HCT116 (cell line): ENCODE measurements at regions not wholly inside any gene's neighbourhood (a gene's known extent, or its start where the extent isn't known, plus 50 kb on each side); places are given as distances from the start of the nearest gene placed in this dataset.

Source experiments
- ATAC-seq: fragments of 200-7000 bp; cut with Tn5 transposase; 2 replicates; pipeline ENCODE4 v1.9.1; 2020; ENCODE audit warnings: mild to moderate bottlenecking, moderate library complexity
- BruUV-seq: library from RNA; stranded (reverse); fragments of 400-500 nt; replicated peaks from 2 replicates; lab custom pipeline; 2021; lab: Mats Ljungman, UMichigan
- CTCF ChIA-PET: fragments of 300-600 bp; sonication (Branson Sonifier 250); formaldehyde crosslinking; loops from one replicate; lab custom pipeline; 2021; ENCODE audit warnings: antibody characterized with exemption; lab: Charles Lee
- POLR2A ChIA-PET: fragments of 300-600, 350-600 bp; sonication (Branson Sonifier 250); formaldehyde crosslinking; loops from one replicate; lab custom pipeline; 2021; ENCODE audit warnings: antibody characterized with exemption; lab: Charles Lee
- RAD21 ChIA-PET, 2 experiments: fragments of 300-600 bp; sonication (Branson Sonifier 250); formaldehyde crosslinking; loops; one replicate each; lab custom pipeline; 2023; ENCODE audit warnings: low total read pairs in 2 of 2; ENCODE audit not compliant: uncharacterized antibody in 2 of 2, unreplicated experiment in 2 of 2, low non-redundant PET in 1 of 2; lab: Charles Lee
- DNase-seq: peaks from one replicate; pipeline ENCODE4 v3.0.0-alpha.2; 2010; ENCODE audit warnings: low read depth, low spot score
- H2AFZ ChIP-seq: fragments of 200-600 bp; shearing (Covaris generic), sonication (generic); 2 replicates; pipeline ENCODE4 v1.6.1; 2017; ENCODE audit warnings: low read depth, mixed run types, mixed read lengths, antibody characterized with exemption, low read length; ENCODE audit not compliant: poor library complexity, severe bottlenecking
- H3K27ac ChIP-seq: 2 replicates; pipeline ENCODE4 v1.5.1; 2012; ENCODE audit warnings: low read depth, low read length
- H3K27me3 ChIP-seq: fragments of 200-600 bp; sonication (generic); 2 replicates; pipeline ENCODE4 v1.6.1; 2016; ENCODE audit warnings: mixed run types, low read length, mixed read lengths; ENCODE audit not compliant: insufficient read depth
- H3K36me3 ChIP-seq, 2 experiments: fragments of 200-500 bp in 1 of 2; fragments of 200-600 bp in 1 of 2; sonication (Bioruptor generic) in 1 of 2; sonication (generic) in 1 of 2; 2 replicates each; pipeline versions ENCODE4 v1.5.1 to v1.6.1; 2014 to 2016; ENCODE audit warnings: low read length in 2 of 2, inconsistent platforms in 1 of 2, mixed read lengths in 1 of 2, mixed run types in 1 of 2; ENCODE audit not compliant: insufficient read depth in 2 of 2, control insufficient read depth in 1 of 2
- H3K4me1 ChIP-seq, 2 experiments: fragments of 200-600 bp in 1 of 2; sonication (generic) in 1 of 2; 2 replicates each; pipeline versions ENCODE4 v1.5.1 to v1.6.1; 2012 to 2017; ENCODE audit warnings: low read length in 2 of 2, inconsistent platforms in 1 of 2, mild to moderate bottlenecking in 1 of 2, mixed read lengths in 1 of 2, mixed run types in 1 of 2, moderate library complexity in 1 of 2; ENCODE audit not compliant: insufficient read depth in 2 of 2, control insufficient read depth in 1 of 2
- H3K4me2 ChIP-seq: fragments of 200-600 bp; sonication (generic); 2 replicates; pipeline ENCODE4 v1.6.1; 2017; ENCODE audit warnings: mixed run types, low read length, mixed read lengths
- H3K4me3 ChIP-seq, 2 experiments: fragments of 200-600 bp in 1 of 2; sonication (generic) in 1 of 2; replicated peaks in 1 of 2; 2 replicates each; pipeline ENCODE4 v1.5.1; 2011 to 2016; ENCODE audit warnings: low read length in 2 of 2, control low read depth in 1 of 2, low read depth in 1 of 2, mild to moderate bottlenecking in 1 of 2, mixed read lengths in 1 of 2, mixed run types in 1 of 2
- H3K79me2 ChIP-seq: fragments of 200-600 bp; sonication (generic); 2 replicates; pipeline ENCODE4 v1.6.1; 2017; ENCODE audit warnings: mild to moderate bottlenecking, mixed run types, low read length, moderate library complexity, mixed read lengths; ENCODE audit not compliant: insufficient read depth
- H3K9ac ChIP-seq: fragments of 200-600 bp; sonication (generic); 2 replicates; pipeline ENCODE4 v1.6.1; 2016; ENCODE audit warnings: low read length, mixed read lengths
- H3K9me2 ChIP-seq: fragments of 200-600 bp; sonication (generic), shearing (Covaris generic); 2 replicates; pipeline ENCODE4 v1.6.1; 2017; ENCODE audit warnings: mixed run types, mild to moderate bottlenecking, moderate library complexity; ENCODE audit not compliant: insufficient read depth
- H3K9me3 ChIP-seq, 2 experiments: fragments of 200-500 bp in 1 of 2; fragments of 200-600 bp in 1 of 2; sonication (Bioruptor generic) in 1 of 2; sonication (generic) in 1 of 2; 2 replicates each; pipeline ENCODE4 v1.6.1; 2014 to 2017; ENCODE audit warnings: low read length in 2 of 2, mixed read lengths in 2 of 2, inconsistent platforms in 1 of 2, low read depth in 1 of 2, mild to moderate bottlenecking in 1 of 2, mixed run types in 1 of 2, moderate library complexity in 1 of 2; ENCODE audit not compliant: control insufficient read depth in 1 of 2, insufficient read depth in 1 of 2
- H4K20me1 ChIP-seq: fragments of 200-600 bp; sonication (generic), shearing (Covaris generic); 2 replicates; pipeline ENCODE4 v1.6.1; 2017; ENCODE audit warnings: mixed run types, mild to moderate bottlenecking, moderate library complexity; ENCODE audit not compliant: insufficient read depth
- CBX3 ChIP-seq: IDR thresholded peaks from 2 replicates; pipeline ENCODE4 v1.6.1; 2012; ENCODE audit warnings: low read depth
- CEBPB ChIP-seq: IDR thresholded peaks from 2 replicates; pipeline ENCODE4 v1.6.1; 2012; ENCODE audit warnings: low read depth
- EZH2phosphoT487 ChIP-seq: fragments of 200-600 bp; IDR thresholded peaks from 2 replicates; pipeline ENCODE4 v1.6.1; 2018; ENCODE audit warnings: antibody characterized with exemption, borderline replicate concordance
- POLR2A ChIP-seq: IDR thresholded peaks from 2 replicates; pipeline ENCODE4 v1.7.0; 2011; ENCODE audit warnings: borderline replicate concordance; ENCODE audit not compliant: insufficient read depth, insufficient read length; ENCODE audit errors: extremely low read depth
- SIN3A ChIP-seq: IDR thresholded peaks from 2 replicates; pipeline ENCODE4 v1.6.1; 2012; ENCODE audit warnings: low read depth
- SP1 ChIP-seq: IDR thresholded peaks from 2 replicates; pipeline ENCODE4 v1.6.1; 2012; ENCODE audit warnings: low read depth
- TCF7L2 ChIP-seq: IDR thresholded peaks from 2 replicates; pipeline ENCODE4 v1.7.0; 2011; ENCODE audit warnings: borderline replicate concordance, inconsistent platforms; ENCODE audit not compliant: insufficient read depth, insufficient read length; ENCODE audit errors: extremely low read depth
- ZFX ChIP-seq: fragments of 450-650 bp; IDR thresholded peaks from 2 replicates; pipeline ENCODE4 v1.6.1; 2017
- intact Hi-C: fragments of 100-400 bp; cut with micrococcal nuclease; formaldehyde crosslinking; loops from 2 replicates; pipeline ENCODE4 v1.10.0; 2022
- TF ChIP-seq, protein P1 (sequence below): IDR thresholded peaks from 2 replicates; pipeline ENCODE4 v1.6.1; 2012
- TF ChIP-seq, protein P2 (sequence below), 3 experiments: fragments of 200-600 bp in 1 of 3; sonication (generic) in 1 of 3; IDR thresholded peaks in 2 of 3; conservative IDR thresholded peaks in 1 of 3; 2 replicates each; pipeline ENCODE4 v1.5.1; 2012 to 2017; ENCODE audit warnings: low read depth in 2 of 3, low read length in 2 of 3, antibody characterized with exemption in 1 of 3, borderline replicate concordance in 1 of 3, control low read depth in 1 of 3, mild to moderate bottlenecking in 1 of 3, mixed read lengths in 1 of 3, mixed run types in 1 of 3, moderate library complexity in 1 of 3; ENCODE audit not compliant: insufficient read depth in 1 of 3
- TF ChIP-seq, protein P3 (sequence below): IDR thresholded peaks from 2 replicates; pipeline ENCODE4 v1.6.1; 2012

DNA sequence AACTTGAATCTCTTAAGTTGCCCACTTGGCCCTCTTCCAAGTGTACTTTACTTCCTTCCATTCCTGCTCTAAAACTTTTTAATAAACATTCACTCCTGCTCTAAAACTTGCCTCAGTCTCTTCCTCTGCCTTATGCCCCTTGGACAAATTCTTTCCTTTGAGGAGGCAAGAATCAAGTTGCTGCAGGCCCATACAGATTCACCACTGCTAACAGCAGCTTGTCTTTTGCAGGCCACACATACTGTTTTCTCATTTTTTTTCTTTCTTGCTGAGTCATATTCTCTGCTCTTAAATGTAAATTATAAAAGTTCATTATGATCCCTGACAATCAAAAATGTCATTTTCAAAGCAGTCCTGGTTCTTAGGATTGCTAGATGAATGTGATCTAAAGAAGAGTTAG, 1820.8 kb upstream of the FLRT2 start:
- Histone ChIP-seq H4K20me1 (no peaks in the 10 kb centered on the region), H3K9ac (no peak overlapping the region), H3K4me2 (no peak overlapping the region), H3K4me1 (no peaks in the 10 kb centered on the region), H3K27me3 (no peaks in the 10 kb centered on the region), H2AFZ (no peak overlapping the region), H3K9me3 (peaks cover 5 to 9% of the 10 kb centered on the region in 2 experiments; a peak in 3 of 4 replicates), H3K27ac (no peak overlapping the region), H3K4me3 (no peak overlapping the region), H3K79me2 (no peaks in the 10 kb centered on the region), H3K36me3 (no peaks in the 10 kb centered on the region), H3K9me2 (no peaks in the 10 kb centered on the region)
- POLR2A ChIA-PET: no interaction called here
- DNase-seq (no peak), ATAC-seq (no peak)
- intact Hi-C loops: no loop called here
- TF ChIP-seq SP1 (no peak), POLR2A (no peak), CBX3 (no peak), SIN3A (no peak), ZFX (no peak), TCF7L2 (no peak), CEBPB (no peak), EZH2phosphoT487 (no peak)
- TF ChIP-seq, protein P1, sequence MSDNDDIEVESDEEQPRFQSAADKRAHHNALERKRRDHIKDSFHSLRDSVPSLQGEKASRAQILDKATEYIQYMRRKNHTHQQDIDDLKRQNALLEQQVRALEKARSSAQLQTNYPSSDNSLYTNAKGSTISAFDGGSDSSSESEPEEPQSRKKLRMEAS: no peak
- TF ChIP-seq, protein P2, sequence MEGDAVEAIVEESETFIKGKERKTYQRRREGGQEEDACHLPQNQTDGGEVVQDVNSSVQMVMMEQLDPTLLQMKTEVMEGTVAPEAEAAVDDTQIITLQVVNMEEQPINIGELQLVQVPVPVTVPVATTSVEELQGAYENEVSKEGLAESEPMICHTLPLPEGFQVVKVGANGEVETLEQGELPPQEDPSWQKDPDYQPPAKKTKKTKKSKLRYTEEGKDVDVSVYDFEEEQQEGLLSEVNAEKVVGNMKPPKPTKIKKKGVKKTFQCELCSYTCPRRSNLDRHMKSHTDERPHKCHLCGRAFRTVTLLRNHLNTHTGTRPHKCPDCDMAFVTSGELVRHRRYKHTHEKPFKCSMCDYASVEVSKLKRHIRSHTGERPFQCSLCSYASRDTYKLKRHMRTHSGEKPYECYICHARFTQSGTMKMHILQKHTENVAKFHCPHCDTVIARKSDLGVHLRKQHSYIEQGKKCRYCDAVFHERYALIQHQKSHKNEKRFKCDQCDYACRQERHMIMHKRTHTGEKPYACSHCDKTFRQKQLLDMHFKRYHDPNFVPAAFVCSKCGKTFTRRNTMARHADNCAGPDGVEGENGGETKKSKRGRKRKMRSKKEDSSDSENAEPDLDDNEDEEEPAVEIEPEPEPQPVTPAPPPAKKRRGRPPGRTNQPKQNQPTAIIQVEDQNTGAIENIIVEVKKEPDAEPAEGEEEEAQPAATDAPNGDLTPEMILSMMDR (IDR thresholded peaks at IDR 0.05 in 2 of 3, conservative IDR thresholded peaks at IDR 0.05 in 1 of 3; ENCODE audit: borderline replicate concordance in 1 of 3, insufficient read depth in 1 of 3, low read depth in 2 of 3, low read length in 2 of 3): no peak
- TF ChIP-seq, protein P3, sequence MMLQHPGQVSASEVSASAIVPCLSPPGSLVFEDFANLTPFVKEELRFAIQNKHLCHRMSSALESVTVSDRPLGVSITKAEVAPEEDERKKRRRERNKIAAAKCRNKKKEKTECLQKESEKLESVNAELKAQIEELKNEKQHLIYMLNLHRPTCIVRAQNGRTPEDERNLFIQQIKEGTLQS: no peak
- BruUV-seq: no TSS peak
- RAD21 ChIA-PET: no interaction called here
- CTCF ChIA-PET: no interaction called here
